Coronary artery (tissue), 2 donors: ENCODE measurements at regions not wholly inside any gene's neighbourhood (a gene's known extent, or its start where the extent isn't known, plus 50 kb on each side); places are given as distances from the start of the nearest gene placed in this dataset.
"Not testable (repeated sequence)": the region's sequence is repeated elsewhere in the genome, so short reads cannot be mapped to it uniquely, and the experiment has no call there.

Source experiments
- DNase-seq: peaks from one replicate; pipeline ENCODE4 v3.0.0-alpha.2; 2017; ENCODE audit warnings: low spot score
- H3K27ac ChIP-seq, 2 donors: fragments of 200-600 bp; sonication (generic); one replicate each; pipeline ENCODE4 v1.5.1; 2016 to 2019
- H3K4me3 ChIP-seq: fragments of 200-600 bp; sonication (generic); 2 replicates; pipeline ENCODE4 v1.5.1; 2016; ENCODE audit warnings: mild to moderate bottlenecking, moderate library complexity
- TF ChIP-seq, protein P1 (sequence below): fragments of 200-600 bp; sonication (generic); IDR thresholded peaks from one replicate; pipeline ENCODE4 v1.5.1; 2019; ENCODE audit warnings: antibody characterized with exemption

DNA sequence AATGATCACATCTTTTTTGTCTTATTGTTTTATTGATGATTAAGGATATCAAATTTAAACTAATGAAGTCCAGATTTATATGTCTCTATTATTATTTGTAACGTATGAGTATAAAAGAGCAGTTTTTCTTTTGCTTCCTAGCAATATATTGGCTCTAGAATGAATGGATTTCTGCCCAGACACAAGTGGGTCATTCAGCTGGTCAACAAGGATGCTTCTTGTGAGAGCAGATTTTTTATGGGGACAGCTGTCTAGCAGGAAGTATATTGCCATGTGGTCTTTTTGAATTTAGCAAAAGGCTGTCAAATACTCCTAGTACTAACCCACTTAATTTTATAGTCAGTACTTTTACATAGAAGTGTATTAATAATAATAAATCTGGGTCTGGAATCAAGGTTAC is 1071.1 kb upstream of the FLRT2 start:
- DNase-seq = no peak
- Histone ChIP-seq H3K27ac (no peak overlapping the region), H3K4me3 (no peak overlapping the region)
- TF ChIP-seq, protein P1, sequence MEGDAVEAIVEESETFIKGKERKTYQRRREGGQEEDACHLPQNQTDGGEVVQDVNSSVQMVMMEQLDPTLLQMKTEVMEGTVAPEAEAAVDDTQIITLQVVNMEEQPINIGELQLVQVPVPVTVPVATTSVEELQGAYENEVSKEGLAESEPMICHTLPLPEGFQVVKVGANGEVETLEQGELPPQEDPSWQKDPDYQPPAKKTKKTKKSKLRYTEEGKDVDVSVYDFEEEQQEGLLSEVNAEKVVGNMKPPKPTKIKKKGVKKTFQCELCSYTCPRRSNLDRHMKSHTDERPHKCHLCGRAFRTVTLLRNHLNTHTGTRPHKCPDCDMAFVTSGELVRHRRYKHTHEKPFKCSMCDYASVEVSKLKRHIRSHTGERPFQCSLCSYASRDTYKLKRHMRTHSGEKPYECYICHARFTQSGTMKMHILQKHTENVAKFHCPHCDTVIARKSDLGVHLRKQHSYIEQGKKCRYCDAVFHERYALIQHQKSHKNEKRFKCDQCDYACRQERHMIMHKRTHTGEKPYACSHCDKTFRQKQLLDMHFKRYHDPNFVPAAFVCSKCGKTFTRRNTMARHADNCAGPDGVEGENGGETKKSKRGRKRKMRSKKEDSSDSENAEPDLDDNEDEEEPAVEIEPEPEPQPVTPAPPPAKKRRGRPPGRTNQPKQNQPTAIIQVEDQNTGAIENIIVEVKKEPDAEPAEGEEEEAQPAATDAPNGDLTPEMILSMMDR = no peak

DNA sequence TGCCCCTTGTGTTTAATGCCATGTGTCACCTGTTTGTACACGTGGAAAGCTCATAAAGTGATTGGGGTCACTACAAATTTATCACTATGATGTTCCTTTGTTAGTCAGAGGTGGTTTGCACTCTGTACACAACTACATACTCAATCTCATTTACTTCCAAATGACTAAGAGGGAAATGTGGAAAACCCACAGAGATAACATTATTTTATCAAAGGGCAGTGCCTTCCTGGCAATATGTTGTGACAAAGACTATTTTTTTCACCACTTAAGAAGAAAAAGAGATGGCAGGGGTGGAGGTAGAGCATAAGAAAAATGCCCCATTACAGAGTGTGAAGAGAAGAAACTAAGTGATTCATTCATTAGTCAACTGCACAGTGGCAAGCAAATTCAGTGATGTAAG is 1064.1 kb upstream of the FLRT2 start:
- no peak for DNase-seq
- Histone ChIP-seq H3K27ac (no peak overlapping the region), H3K4me3 (no peak overlapping the region)
- TF ChIP-seq, protein P1 = no peak

- no peak for DNase-seq
- no peak overlapping the region for H3K27ac ChIP-seq
- TF ChIP-seq, protein P1 = no peak
These were observed 1061.8 kb upstream of the FLRT2 start for GRCh38 chr14:84468153-84468552.

DNA sequence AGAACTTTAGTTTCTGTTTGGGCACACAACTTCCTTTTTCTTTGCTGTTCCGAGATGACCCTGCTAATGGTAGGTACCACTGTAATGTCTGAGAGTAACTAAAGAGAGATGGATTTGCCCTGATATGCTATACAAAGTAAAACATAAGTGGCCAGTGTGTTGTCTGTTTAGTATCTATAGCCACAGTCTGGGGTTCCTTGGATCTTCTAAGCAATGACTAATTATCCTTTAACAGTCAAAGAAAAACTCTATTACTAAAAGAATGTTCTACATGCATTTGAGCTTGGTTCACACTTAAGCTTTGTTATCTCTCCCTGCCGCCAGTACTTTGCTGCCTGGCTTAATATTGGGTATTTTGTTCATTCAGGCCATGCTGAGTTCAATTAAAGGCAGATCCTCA is 1051.9 kb upstream of the FLRT2 start:
- TF ChIP-seq, protein P1 = no peak
- H3K4me3 ChIP-seq = no peak overlapping the region
- no peak overlapping the region for H3K27ac ChIP-seq
- DNase-seq = no peak

More at GRCh38 chr14:84468153-84468552, 1061.8 kb upstream of the FLRT2 start:
- no peak overlapping the region for H3K4me3 ChIP-seq

GRCh38 chr14:84482256-84483071 is 1047.5 kb upstream of the FLRT2 start:
- TF ChIP-seq, protein P1 = no peak

GRCh38 chr14:84483072-84483420 is 1046.9 kb upstream of the FLRT2 start:
- H3K4me3 ChIP-seq = no peak overlapping the region
- DNase-seq = no peak
- TF ChIP-seq, protein P1 = no peak
- no peak overlapping the region for H3K27ac ChIP-seq

More at GRCh38 chr14:84482256-84483071, 1047.5 kb upstream of the FLRT2 start:
- Histone ChIP-seq H3K27ac (no peak overlapping the region), H3K4me3 (no peak overlapping the region)
- no peak for DNase-seq

DNA sequence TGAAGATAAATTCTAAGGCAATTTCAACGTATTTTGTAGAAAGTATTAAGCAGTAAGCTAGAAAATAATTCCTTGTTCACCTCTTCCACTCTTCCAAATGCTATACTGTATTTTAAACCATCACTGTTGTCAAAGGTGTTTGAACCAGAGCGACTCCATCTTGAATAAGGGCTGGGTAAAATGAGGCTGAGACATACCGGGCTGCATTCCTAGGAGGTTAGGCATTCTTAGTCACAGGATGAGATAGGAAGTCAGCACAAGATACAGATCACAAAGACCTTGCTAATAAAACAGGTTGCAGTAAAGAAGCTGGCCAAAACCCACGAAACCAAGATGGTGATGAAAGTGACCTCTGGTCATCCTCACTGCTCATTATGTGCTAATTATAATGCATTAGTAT is 1045.7 kb upstream of the FLRT2 start:
- not testable (repeated sequence) for H3K4me3 ChIP-seq, H3K27ac ChIP-seq, DNase-seq
